ENCODE measurements at regions not wholly inside any gene's neighbourhood (a gene's known extent, or its start where the extent isn't known, plus 50 kb on each side); places are given as distances from the start of the nearest gene placed in this dataset.

DNA sequence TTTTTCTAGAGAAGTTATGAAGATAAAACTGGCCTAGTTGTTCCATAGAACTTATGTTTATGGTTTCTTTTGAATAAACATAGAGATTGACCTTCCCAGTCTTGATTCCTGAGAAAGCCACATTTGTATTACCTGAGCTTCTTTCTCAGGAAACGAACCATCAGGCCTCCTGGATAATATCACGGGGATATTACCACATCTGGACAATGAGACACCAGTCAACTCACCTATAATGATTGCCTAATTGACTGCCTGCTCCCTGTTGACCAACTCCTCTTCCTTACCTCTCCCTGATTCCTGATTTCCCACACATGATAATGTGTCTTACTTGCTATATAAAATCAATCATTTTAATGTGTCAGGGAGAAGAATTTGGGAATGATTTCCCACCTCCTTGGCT, 822.7 kb downstream of the LRFN5 start:
- TF ChIP-seq, protein P1, sequence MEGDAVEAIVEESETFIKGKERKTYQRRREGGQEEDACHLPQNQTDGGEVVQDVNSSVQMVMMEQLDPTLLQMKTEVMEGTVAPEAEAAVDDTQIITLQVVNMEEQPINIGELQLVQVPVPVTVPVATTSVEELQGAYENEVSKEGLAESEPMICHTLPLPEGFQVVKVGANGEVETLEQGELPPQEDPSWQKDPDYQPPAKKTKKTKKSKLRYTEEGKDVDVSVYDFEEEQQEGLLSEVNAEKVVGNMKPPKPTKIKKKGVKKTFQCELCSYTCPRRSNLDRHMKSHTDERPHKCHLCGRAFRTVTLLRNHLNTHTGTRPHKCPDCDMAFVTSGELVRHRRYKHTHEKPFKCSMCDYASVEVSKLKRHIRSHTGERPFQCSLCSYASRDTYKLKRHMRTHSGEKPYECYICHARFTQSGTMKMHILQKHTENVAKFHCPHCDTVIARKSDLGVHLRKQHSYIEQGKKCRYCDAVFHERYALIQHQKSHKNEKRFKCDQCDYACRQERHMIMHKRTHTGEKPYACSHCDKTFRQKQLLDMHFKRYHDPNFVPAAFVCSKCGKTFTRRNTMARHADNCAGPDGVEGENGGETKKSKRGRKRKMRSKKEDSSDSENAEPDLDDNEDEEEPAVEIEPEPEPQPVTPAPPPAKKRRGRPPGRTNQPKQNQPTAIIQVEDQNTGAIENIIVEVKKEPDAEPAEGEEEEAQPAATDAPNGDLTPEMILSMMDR (IDR thresholded peaks at IDR 0.05), result no peak
- no peak for TF ChIP-seq EZH2 (IDR thresholded peaks at IDR 0.05; ENCODE audit: borderline replicate concordance, insufficient read depth, low read depth, low read length, poor library complexity, severe bottlenecking)

Data from B cell (primary cell).